ENCODE measurements at regions not wholly inside any gene's neighbourhood (a gene's known extent, or its start where the extent isn't known, plus 50 kb on each side); places are given as distances from the start of the nearest gene placed in this dataset.

- TF ChIP-seq CTCF (IDR thresholded peaks at IDR 0.05; ENCODE audit: insufficient read depth, low read depth, low read length) (no peak), EZH2 (IDR thresholded peaks at IDR 0.05; ENCODE audit: insufficient read depth, low read length) (no peak)
These were observed 100.4 kb upstream of the PMCH start for GRCh38 chr12:102298022-102298421.

Data from astrocyte (in vitro differentiated cells and primary cell).